ENCODE measurements at regions not wholly inside any gene's neighbourhood (a gene's known extent, or its start where the extent isn't known, plus 50 kb on each side); places are given as distances from the start of the nearest gene placed in this dataset.

DNA sequence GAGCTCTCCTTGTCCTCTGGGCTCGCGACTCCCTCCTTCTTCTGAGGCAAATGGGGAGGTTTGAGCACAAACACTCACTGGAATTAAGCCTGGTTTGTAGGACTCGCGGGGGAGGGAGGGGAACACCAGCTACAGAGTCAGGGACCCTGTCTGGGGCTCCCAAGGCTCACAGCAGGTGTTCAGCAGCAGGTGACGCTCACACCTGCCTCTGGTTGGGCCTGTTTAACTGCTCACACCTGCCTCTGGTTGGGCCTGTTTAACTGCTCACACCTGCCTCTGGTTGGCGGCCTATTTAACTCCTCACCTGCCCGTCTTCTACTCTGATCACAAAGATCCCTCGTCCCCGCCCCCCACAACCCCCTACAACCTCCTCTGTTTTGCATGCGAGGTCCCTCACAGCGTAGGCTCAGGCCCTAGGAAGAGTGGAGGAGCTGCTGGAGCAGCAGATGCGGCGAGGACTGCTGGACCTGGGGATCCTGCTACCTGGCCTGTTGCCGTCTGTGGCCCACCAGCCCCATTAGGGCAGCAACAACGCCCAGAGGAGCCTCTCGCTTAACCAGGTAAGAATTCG is 181.9 kb downstream of the ERMARD start:
- ChIA-PET POLR2A (interaction anchor here (0.7 kb wide), 1 partner anchor 43 kb away, joined by 3 read pairs; no protein-coding TSS in a partner anchor), CTCF (interaction anchor here (0.6 to 4.7 kb wide), 4 partner anchors 102 to 583 kb away, joined by 3 to 43 read pairs (median 9); no protein-coding TSS in a partner anchor)
- Mint-ChIP-seq H3K4me3 (no peak overlapping the region), H3K4me1 (peaks cover 34% of the 10 kb centered on the region), H3K36me3 (no peaks in the 10 kb centered on the region), H3K27ac (no peak overlapping the region), H3K27me3 (ENCODE audit: low read depth) (peaks cover 46% of the 10 kb centered on the region), H3K9me3 (peaks cover 18% of the 10 kb centered on the region)
- TF ChIP-seq, protein P1, sequence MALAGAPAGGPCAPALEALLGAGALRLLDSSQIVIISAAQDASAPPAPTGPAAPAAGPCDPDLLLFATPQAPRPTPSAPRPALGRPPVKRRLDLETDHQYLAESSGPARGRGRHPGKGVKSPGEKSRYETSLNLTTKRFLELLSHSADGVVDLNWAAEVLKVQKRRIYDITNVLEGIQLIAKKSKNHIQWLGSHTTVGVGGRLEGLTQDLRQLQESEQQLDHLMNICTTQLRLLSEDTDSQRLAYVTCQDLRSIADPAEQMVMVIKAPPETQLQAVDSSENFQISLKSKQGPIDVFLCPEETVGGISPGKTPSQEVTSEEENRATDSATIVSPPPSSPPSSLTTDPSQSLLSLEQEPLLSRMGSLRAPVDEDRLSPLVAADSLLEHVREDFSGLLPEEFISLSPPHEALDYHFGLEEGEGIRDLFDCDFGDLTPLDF (CRISPR knock-in tag; IDR thresholded peaks at IDR 0.05): no peak
- TF ChIP-seq, protein P2, sequence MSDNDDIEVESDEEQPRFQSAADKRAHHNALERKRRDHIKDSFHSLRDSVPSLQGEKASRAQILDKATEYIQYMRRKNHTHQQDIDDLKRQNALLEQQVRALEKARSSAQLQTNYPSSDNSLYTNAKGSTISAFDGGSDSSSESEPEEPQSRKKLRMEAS (CRISPR knock-in tag; IDR thresholded peaks at IDR 0.05): peak; percentile 17; the same call in 1 of the 2 replicates
- TF ChIP-seq ZNF121 (CRISPR knock-in tag; IDR thresholded peaks at IDR 0.05) (peak; percentile 88), TEAD4 (CRISPR knock-in tag; IDR thresholded peaks at IDR 0.05) (no peak), ZNF423 (CRISPR knock-in tag; IDR thresholded peaks at IDR 0.05) (peak; percentile 52; the same call in 1 of the 2 replicates), JUN (CRISPR knock-in tag; IDR thresholded peaks at IDR 0.05) (no peak), NFYB (CRISPR knock-in tag; conservative IDR thresholded peaks at IDR 0.05; ENCODE audit: low read depth) (no peak)
- TF ChIP-seq, protein P3, sequence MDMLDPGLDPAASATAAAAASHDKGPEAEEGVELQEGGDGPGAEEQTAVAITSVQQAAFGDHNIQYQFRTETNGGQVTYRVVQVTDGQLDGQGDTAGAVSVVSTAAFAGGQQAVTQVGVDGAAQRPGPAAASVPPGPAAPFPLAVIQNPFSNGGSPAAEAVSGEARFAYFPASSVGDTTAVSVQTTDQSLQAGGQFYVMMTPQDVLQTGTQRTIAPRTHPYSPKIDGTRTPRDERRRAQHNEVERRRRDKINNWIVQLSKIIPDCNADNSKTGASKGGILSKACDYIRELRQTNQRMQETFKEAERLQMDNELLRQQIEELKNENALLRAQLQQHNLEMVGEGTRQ (CRISPR knock-in tag; IDR thresholded peaks at IDR 0.05): peak; percentile 36; the same call in 1 of the 2 replicates
- ATAC-seq (peak; percentile 40), DNase-seq (ENCODE audit: low spot score) (no peak)

DNA sequence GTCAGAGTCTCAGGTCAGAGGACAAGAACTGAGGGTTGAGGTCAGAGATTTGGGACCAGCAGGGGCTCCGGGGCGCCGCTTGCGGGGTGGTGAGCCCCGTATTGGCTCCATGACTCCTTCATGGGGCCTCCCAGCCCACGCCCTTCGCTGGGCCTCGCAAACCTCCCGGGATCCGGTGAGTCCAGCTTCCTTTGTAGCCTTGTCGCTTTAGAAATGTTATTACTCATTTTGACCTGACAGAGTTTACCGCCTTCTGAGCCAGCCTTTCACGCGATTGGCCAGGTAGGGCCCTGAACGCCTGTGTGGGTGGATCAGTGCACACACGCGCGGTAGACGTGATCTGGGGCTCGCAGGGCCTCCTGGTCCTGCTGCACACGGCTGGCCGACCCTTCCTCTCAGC is 181.1 kb downstream of the ERMARD start:
- Mint-ChIP-seq H3K36me3 (no peaks in the 10 kb centered on the region), H3K4me1 (peaks cover 28% of the 10 kb centered on the region), H3K4me3 (no peak overlapping the region), H3K27ac (no peak overlapping the region), H3K27me3 (ENCODE audit: low read depth) (peaks cover 39% of the 10 kb centered on the region), H3K9me3 (peaks cover 18% of the 10 kb centered on the region)
- POLR2A ChIA-PET: no interaction called here
- ATAC-seq: no peak
- no peak for TF ChIP-seq NFATC4 (CRISPR knock-in tag; IDR thresholded peaks at IDR 0.05)
- CTCF ChIA-PET: interaction anchor here (2.8 to 4.7 kb wide), 2 partner anchors 101 to 142 kb away, joined by 15 to 43 read pairs; no protein-coding TSS in a partner anchor
- DNase-seq (ENCODE audit: low spot score): no peak

DNA sequence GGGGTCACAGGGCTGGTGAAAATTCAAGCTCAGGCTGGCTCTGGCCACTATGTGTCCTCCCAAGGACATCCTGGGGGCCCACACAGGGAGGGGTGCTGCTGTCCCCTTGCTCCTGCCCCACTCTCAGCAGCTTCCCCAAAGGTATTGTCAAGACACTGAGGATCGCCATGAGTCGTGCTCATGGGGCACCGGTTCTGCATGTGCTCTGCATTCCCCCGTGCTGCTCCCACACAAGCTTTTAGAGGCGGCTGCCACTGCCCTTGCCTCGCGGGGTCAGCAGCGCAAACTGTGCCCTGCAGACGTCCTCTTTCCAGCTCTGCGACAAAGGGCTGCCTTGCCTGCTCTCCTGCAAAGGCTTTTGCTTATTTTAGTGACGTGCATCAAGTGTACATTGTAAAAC is 179.8 kb downstream of the ERMARD start:
- H3K36me3 Mint-ChIP-seq: no peaks in the 10 kb centered on the region
- no peak overlapping the region for H3K4me3 Mint-ChIP-seq
- DNase-seq (ENCODE audit: low spot score) (no peak), ATAC-seq (no peak)
- peaks cover 28% of the 10 kb centered on the region for H3K4me1 Mint-ChIP-seq
- TF ChIP-seq ZNF121 (CRISPR knock-in tag; IDR thresholded peaks at IDR 0.05) (no peak), MYBL2 (CRISPR knock-in tag; IDR thresholded peaks at IDR 0.05) (no peak)
- TF ChIP-seq, protein P2 (CRISPR knock-in tag; IDR thresholded peaks at IDR 0.05): no peak
- ChIA-PET POLR2A (no interaction called here), CTCF (interaction anchor here (0.6 to 4.7 kb wide), 6 partner anchors 30 to 567 kb away, joined by 3 to 43 read pairs (median 4); no protein-coding TSS in a partner anchor)
- H3K27me3 Mint-ChIP-seq (ENCODE audit: low read depth): peaks cover 31% of the 10 kb centered on the region
- H3K9me3 Mint-ChIP-seq: peaks cover 18% of the 10 kb centered on the region
- H3K27ac Mint-ChIP-seq: no peak overlapping the region

DNA sequence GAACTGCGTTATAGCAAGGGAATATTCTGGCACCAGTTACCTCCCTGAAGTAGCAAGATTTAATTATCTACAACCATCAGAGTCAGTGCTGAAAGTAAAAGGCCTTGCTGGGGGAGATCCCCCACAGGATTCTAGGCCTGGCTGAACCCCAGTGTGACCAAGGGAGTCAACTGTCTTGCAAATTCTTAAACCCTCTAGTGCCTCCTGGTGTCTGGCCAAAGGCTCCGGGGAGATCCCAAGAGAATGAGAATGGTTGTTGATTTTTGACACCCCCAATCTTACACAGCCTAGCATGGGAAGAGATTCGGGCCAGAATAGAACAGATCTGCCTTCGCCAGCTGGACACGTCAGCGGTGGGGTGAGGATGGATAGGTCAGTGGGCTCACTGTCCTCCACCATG is 179.4 kb downstream of the ERMARD start:
- Mint-ChIP-seq H3K9me3 (peaks cover 20% of the 10 kb centered on the region), H3K36me3 (no peaks in the 10 kb centered on the region), H3K27ac (no peak overlapping the region), H3K4me3 (no peak overlapping the region), H3K4me1 (peaks cover 28% of the 10 kb centered on the region), H3K27me3 (ENCODE audit: low read depth) (peaks cover 27% of the 10 kb centered on the region)
- ChIA-PET POLR2A (no interaction called here), CTCF (interaction anchor here (0.6 to 4.7 kb wide), 6 partner anchors 30 to 568 kb away, joined by 3 to 43 read pairs (median 4); no protein-coding TSS in a partner anchor)
- peak; percentile 70 for ATAC-seq
- TF ChIP-seq JAZF1 (CRISPR knock-in tag; IDR thresholded peaks at IDR 0.05) (no peak), CREB1 (CRISPR knock-in tag; IDR thresholded peaks at IDR 0.05) (no peak), ZNF671 (CRISPR knock-in tag; IDR thresholded peaks at IDR 0.05) (no peak)
- TF ChIP-seq, protein P4, sequence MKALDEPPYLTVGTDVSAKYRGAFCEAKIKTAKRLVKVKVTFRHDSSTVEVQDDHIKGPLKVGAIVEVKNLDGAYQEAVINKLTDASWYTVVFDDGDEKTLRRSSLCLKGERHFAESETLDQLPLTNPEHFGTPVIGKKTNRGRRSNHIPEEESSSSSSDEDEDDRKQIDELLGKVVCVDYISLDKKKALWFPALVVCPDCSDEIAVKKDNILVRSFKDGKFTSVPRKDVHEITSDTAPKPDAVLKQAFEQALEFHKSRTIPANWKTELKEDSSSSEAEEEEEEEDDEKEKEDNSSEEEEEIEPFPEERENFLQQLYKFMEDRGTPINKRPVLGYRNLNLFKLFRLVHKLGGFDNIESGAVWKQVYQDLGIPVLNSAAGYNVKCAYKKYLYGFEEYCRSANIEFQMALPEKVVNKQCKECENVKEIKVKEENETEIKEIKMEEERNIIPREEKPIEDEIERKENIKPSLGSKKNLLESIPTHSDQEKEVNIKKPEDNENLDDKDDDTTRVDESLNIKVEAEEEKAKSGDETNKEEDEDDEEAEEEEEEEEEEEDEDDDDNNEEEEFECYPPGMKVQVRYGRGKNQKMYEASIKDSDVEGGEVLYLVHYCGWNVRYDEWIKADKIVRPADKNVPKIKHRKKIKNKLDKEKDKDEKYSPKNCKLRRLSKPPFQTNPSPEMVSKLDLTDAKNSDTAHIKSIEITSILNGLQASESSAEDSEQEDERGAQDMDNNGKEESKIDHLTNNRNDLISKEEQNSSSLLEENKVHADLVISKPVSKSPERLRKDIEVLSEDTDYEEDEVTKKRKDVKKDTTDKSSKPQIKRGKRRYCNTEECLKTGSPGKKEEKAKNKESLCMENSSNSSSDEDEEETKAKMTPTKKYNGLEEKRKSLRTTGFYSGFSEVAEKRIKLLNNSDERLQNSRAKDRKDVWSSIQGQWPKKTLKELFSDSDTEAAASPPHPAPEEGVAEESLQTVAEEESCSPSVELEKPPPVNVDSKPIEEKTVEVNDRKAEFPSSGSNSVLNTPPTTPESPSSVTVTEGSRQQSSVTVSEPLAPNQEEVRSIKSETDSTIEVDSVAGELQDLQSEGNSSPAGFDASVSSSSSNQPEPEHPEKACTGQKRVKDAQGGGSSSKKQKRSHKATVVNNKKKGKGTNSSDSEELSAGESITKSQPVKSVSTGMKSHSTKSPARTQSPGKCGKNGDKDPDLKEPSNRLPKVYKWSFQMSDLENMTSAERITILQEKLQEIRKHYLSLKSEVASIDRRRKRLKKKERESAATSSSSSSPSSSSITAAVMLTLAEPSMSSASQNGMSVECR (CRISPR knock-in tag; IDR thresholded peaks at IDR 0.05; ENCODE audit: borderline replicate concordance): no peak
- TF ChIP-seq, protein P5, sequence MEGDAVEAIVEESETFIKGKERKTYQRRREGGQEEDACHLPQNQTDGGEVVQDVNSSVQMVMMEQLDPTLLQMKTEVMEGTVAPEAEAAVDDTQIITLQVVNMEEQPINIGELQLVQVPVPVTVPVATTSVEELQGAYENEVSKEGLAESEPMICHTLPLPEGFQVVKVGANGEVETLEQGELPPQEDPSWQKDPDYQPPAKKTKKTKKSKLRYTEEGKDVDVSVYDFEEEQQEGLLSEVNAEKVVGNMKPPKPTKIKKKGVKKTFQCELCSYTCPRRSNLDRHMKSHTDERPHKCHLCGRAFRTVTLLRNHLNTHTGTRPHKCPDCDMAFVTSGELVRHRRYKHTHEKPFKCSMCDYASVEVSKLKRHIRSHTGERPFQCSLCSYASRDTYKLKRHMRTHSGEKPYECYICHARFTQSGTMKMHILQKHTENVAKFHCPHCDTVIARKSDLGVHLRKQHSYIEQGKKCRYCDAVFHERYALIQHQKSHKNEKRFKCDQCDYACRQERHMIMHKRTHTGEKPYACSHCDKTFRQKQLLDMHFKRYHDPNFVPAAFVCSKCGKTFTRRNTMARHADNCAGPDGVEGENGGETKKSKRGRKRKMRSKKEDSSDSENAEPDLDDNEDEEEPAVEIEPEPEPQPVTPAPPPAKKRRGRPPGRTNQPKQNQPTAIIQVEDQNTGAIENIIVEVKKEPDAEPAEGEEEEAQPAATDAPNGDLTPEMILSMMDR (IDR thresholded peaks at IDR 0.05): no peak
- TF ChIP-seq, protein P6, sequence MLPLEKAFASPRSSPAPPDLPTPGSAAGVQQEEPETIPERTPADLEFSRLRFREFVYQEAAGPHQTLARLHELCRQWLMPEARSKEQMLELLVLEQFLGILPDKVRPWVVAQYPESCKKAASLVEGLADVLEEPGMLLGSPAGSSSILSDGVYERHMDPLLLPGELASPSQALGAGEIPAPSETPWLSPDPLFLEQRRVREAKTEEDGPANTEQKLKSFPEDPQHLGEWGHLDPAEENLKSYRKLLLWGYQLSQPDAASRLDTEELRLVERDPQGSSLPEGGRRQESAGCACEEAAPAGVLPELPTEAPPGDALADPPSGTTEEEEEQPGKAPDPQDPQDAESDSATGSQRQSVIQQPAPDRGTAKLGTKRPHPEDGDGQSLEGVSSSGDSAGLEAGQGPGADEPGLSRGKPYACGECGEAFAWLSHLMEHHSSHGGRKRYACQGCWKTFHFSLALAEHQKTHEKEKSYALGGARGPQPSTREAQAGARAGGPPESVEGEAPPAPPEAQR (CRISPR knock-in tag; IDR thresholded peaks at IDR 0.05): no peak
- no peak for DNase-seq (ENCODE audit: low spot score)

Data from WTC11 (cell line).